Left forelimb (tissue), 1 donor: ENCODE measurements at regions not wholly inside any gene's neighbourhood (a gene's known extent, or its start where the extent isn't known, plus 50 kb on each side); places are given as distances from the start of the nearest gene placed in this dataset.

Experiments used
- DNase-seq: peaks from one replicate; pipeline ENCODE4 v3.0.0-alpha.2; 2018; ENCODE audit warnings: low spot score

GRCh38 chr3:40995271-40995670, 204.0 kb upstream of the CTNNB1 start:
- no peak for DNase-seq

GRCh38 chr3:40996382-40996781, 202.9 kb upstream of the CTNNB1 start:
- no peak for DNase-seq

GRCh38 chr3:40996827-40997710, 202.2 kb upstream of the CTNNB1 start:
- no peak for DNase-seq

- DNase-seq, result no peak
Measured at GRCh38 chr3:40997711-40998519, 201.4 kb upstream of the CTNNB1 start.

GRCh38 chr3:40999682-41000081, 199.6 kb upstream of the CTNNB1 start:
- no peak for DNase-seq

GRCh38 chr3:41000471-41000870, 198.8 kb upstream of the CTNNB1 start:
- no peak for DNase-seq

- no peak for DNase-seq
Measured at GRCh38 chr3:41001556-41001955, 197.7 kb upstream of the CTNNB1 start.

- DNase-seq, result no peak
Measured at GRCh38 chr3:41002104-41002503, 197.2 kb upstream of the CTNNB1 start.

GRCh38 chr3:41007399-41007798, 191.9 kb upstream of the CTNNB1 start:
- DNase-seq, result no peak

- DNase-seq, result no peak
Measured at GRCh38 chr3:41011854-41012253, 187.5 kb upstream of the CTNNB1 start.

GRCh38 chr3:41018855-41019254, 180.4 kb upstream of the CTNNB1 start:
- DNase-seq, result no peak

- no peak for DNase-seq
Measured at GRCh38 chr3:41024031-41024836, 175.1 kb upstream of the CTNNB1 start.

GRCh38 chr3:41026394-41027177, 172.7 kb upstream of the CTNNB1 start:
- no peak for DNase-seq

- DNase-seq, result no peak
Measured at GRCh38 chr3:41029356-41029755, 169.9 kb upstream of the CTNNB1 start.

- no peak for DNase-seq
Measured at GRCh38 chr3:41030220-41030619, 169.1 kb upstream of the CTNNB1 start.

- DNase-seq, result no peak
Measured at GRCh38 chr3:41031401-41031800, 167.9 kb upstream of the CTNNB1 start.

GRCh38 chr3:41033956-41034519, 165.3 kb upstream of the CTNNB1 start:
- DNase-seq, result no peak

- DNase-seq, result no peak
Measured at GRCh38 chr3:41035456-41036022, 163.8 kb upstream of the CTNNB1 start.

- DNase-seq, result no peak
Measured at GRCh38 chr3:41037651-41038334, 161.5 kb upstream of the CTNNB1 start.

GRCh38 chr3:41040256-41040655, 159.0 kb upstream of the CTNNB1 start:
- DNase-seq, result no peak
